ENCODE measurements at regions not wholly inside any gene's neighbourhood (a gene's known extent, or its start where the extent isn't known, plus 50 kb on each side); places are given as distances from the start of the nearest gene placed in this dataset.

- H3K4me1 ChIP-seq (ENCODE audit: control insufficient read depth in 2 of 2, insufficient read depth in 2 of 2, low read length in 2 of 2) = no peaks in the 10 kb centered on the region
- H3K4me3 ChIP-seq (ENCODE audit: control extremely low read depth in 1 of 5, extremely low read depth in 1 of 5, insufficient read depth in 1 of 5, low read depth in 2 of 5, low read length in 4 of 5) = no peak overlapping the region
- no peaks in the 10 kb centered on the region for H4K20me1 ChIP-seq (ENCODE audit: control insufficient read depth, insufficient read depth, low read length, poor library complexity, severe bottlenecking)
- no peak overlapping the region for H3K9ac ChIP-seq (ENCODE audit: low read length)
- TF ChIP-seq, protein P1, sequence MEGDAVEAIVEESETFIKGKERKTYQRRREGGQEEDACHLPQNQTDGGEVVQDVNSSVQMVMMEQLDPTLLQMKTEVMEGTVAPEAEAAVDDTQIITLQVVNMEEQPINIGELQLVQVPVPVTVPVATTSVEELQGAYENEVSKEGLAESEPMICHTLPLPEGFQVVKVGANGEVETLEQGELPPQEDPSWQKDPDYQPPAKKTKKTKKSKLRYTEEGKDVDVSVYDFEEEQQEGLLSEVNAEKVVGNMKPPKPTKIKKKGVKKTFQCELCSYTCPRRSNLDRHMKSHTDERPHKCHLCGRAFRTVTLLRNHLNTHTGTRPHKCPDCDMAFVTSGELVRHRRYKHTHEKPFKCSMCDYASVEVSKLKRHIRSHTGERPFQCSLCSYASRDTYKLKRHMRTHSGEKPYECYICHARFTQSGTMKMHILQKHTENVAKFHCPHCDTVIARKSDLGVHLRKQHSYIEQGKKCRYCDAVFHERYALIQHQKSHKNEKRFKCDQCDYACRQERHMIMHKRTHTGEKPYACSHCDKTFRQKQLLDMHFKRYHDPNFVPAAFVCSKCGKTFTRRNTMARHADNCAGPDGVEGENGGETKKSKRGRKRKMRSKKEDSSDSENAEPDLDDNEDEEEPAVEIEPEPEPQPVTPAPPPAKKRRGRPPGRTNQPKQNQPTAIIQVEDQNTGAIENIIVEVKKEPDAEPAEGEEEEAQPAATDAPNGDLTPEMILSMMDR (IDR thresholded peaks at IDR 0.05) = no peak
- no peak for TF ChIP-seq EZH2 (IDR thresholded peaks at IDR 0.05; ENCODE audit: borderline replicate concordance, insufficient read depth, low read depth, low read length, poor library complexity, severe bottlenecking)
- H2AFZ ChIP-seq (ENCODE audit: insufficient read depth, low read depth, low read length, poor library complexity, severe bottlenecking) = no peak overlapping the region
- no peaks in the 10 kb centered on the region for H3K4me1 Mint-ChIP-seq
- no peak overlapping the region for H3K27ac Mint-ChIP-seq
- H3K36me3 ChIP-seq (replicated peaks in 1 of 2; ENCODE audit: control extremely low read depth in 1 of 2, control insufficient read depth in 1 of 2, extremely low read depth in 1 of 2, insufficient read depth in 2 of 2, low read length in 1 of 2) = no peaks in the 10 kb centered on the region
- no peaks in the 10 kb centered on the region for H3K79me2 ChIP-seq (ENCODE audit: control insufficient read depth, insufficient read depth, low read length)
- H3K27me3 Mint-ChIP-seq = peaks cover 4% of the 10 kb centered on the region
- intact Hi-C loops (cut with micrococcal nuclease) = no loop called here
- no peak for DNase-seq
- no peak overlapping the region for H3K27ac ChIP-seq (ENCODE audit: low read length in 2 of 2)
- ChIA-PET POLR2A (no interaction called here), CTCF (no interaction called here)
- no peak overlapping the region for H3K4me2 ChIP-seq (replicated peaks; ENCODE audit: low read depth, low read length, poor library complexity, severe bottlenecking)
- peaks cover 0 to 4% (median 0%) of the 10 kb centered on the region in 4 experiments for H3K27me3 ChIP-seq (replicated peaks in 1 of 4; ENCODE audit: control extremely low read depth in 1 of 4, control insufficient read depth in 3 of 4, insufficient read depth in 4 of 4, low read length in 3 of 4)
- H3K9me3 ChIP-seq (ENCODE audit: control extremely low read depth in 1 of 3, control insufficient read depth in 2 of 3, insufficient read depth in 1 of 3, low read length in 2 of 3) = no peaks in the 10 kb centered on the region
- H3K4me3 Mint-ChIP-seq = no peak overlapping the region
- no peaks in the 10 kb centered on the region for H3K9me3 Mint-ChIP-seq (ENCODE audit: insufficient read depth)
- 86% methylated on average over 15 of the region's 15 CpGs for WGBS (ENCODE audit: insufficient coverage)
- ATAC-seq (ENCODE audit: low read depth) = no peak
Measured at GRCh38 chr6:168876956-168877355, 376.7 kb downstream of the THBS2 start.

DNA sequence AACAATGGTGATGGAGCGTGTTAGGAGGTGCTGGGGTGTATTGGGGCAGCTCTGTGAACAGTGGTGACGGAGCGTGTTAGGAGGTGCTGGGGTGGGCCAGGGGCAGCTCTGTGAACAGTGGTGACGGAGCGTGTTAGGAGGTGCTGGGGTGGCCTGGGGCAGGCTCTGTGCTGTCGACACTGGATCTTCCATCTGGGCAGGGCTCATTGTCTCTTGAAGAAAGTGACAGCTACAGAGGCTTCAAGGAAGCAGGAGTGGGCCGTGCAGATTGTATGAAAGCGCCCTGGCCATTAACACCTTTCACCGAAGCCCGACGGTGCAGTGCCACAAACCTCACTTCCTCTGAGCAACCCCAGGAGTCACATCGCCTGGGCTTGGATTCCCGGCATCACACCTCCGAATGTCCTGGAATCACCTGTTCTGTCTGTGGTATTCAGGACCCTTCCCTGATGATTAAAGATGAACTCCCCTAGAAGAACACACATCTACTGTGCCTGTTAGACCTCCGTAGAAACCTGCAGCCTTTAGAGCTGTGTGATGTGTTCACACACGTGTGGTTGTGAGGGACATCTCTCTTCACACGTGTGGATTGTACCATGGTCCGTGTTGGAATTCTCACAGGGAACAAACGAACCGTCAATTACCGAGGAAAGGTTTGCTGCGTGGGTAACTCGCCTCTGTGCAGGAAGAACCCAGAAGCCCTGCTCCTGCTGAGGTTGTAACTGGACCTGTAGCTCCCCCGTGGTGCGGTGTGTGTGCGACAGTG, 377.7 kb downstream of the THBS2 start:
- CTCF ChIA-PET = no interaction called here
- H3K27ac ChIP-seq (ENCODE audit: low read length in 2 of 2) = no peak overlapping the region

More for the DNA sequence above, 377.7 kb downstream of the THBS2 start:
- Mint-ChIP-seq H3K27me3 (no peaks in the 10 kb centered on the region), H3K27ac (no peak overlapping the region), H3K4me1 (no peaks in the 10 kb centered on the region), H3K9me3 (ENCODE audit: insufficient read depth) (no peaks in the 10 kb centered on the region), H3K4me3 (no peak overlapping the region)
- POLR2A ChIA-PET = no interaction called here
- Histone ChIP-seq H3K4me2 (replicated peaks; ENCODE audit: low read depth, low read length, poor library complexity, severe bottlenecking) (no peak overlapping the region), H3K4me3 (ENCODE audit: control extremely low read depth in 1 of 5, extremely low read depth in 1 of 5, insufficient read depth in 1 of 5, low read depth in 2 of 5, low read length in 4 of 5) (no peak overlapping the region), H3K36me3 (replicated peaks in 1 of 2; ENCODE audit: control extremely low read depth in 1 of 2, control insufficient read depth in 1 of 2, extremely low read depth in 1 of 2, insufficient read depth in 2 of 2, low read length in 1 of 2) (no peaks in the 10 kb centered on the region), H3K9me3 (ENCODE audit: control extremely low read depth in 1 of 3, control insufficient read depth in 2 of 3, insufficient read depth in 1 of 3, low read length in 2 of 3) (no peaks in the 10 kb centered on the region), H4K20me1 (ENCODE audit: control insufficient read depth, insufficient read depth, low read length, poor library complexity, severe bottlenecking) (no peaks in the 10 kb centered on the region), H2AFZ (ENCODE audit: insufficient read depth, low read depth, low read length, poor library complexity, severe bottlenecking) (no peak overlapping the region), H3K9ac (ENCODE audit: low read length) (no peak overlapping the region), H3K79me2 (ENCODE audit: control insufficient read depth, insufficient read depth, low read length) (no peaks in the 10 kb centered on the region), H3K4me1 (ENCODE audit: control insufficient read depth in 2 of 2, insufficient read depth in 2 of 2, low read length in 2 of 2) (no peaks in the 10 kb centered on the region), H3K27me3 (replicated peaks in 1 of 4; ENCODE audit: control extremely low read depth in 1 of 4, control insufficient read depth in 3 of 4, insufficient read depth in 4 of 4, low read length in 3 of 4) (peaks cover 0 to 4% (median 0%) of the 10 kb centered on the region in 4 experiments)
- TF ChIP-seq, protein P1 (IDR thresholded peaks at IDR 0.05) = no peak
- no peak for TF ChIP-seq EZH2 (IDR thresholded peaks at IDR 0.05; ENCODE audit: borderline replicate concordance, insufficient read depth, low read depth, low read length, poor library complexity, severe bottlenecking)
- no peak for ATAC-seq (ENCODE audit: low read depth)
- WGBS (ENCODE audit: insufficient coverage) = 92% methylated on average over 22 of the region's 26 CpGs
- intact Hi-C loops (cut with micrococcal nuclease) = no loop called here
- DNase-seq = no peak

Data from B cell (primary cell).